Right lobe of liver (tissue), 6 donors: ENCODE measurements at regions not wholly inside any gene's neighbourhood (a gene's known extent, or its start where the extent isn't known, plus 50 kb on each side); places are given as distances from the start of the nearest gene placed in this dataset.

Experiments used
- ATAC-seq, 4 donors: fragments of 200-7000 bp; cut with Tn5 transposase; one replicate each; pipeline ENCODE4 v1.9.1; 2020; ENCODE audit warnings: mild to moderate bottlenecking in 4 of 4, moderate library complexity in 4 of 4
- DNase-seq, 3 donors: peaks; one replicate each; pipeline ENCODE4 v3.0.0-alpha.2; 2020
- H3K27ac ChIP-seq, 3 donors: fragments of 200-600 bp; one replicate each; pipeline ENCODE4 v1.8.0; 2022
- H3K27me3 ChIP-seq, 2 donors: fragments of 200-600 bp; one replicate each; pipeline ENCODE4 v1.8.0; 2022
- H3K36me3 ChIP-seq, 4 donors: fragments of 200-600 bp; sonication (generic) in 1 of 4; one replicate each; pipeline versions ENCODE4 v1.5.1 to v1.8.0; 2017 to 2022; ENCODE audit warnings: control low read depth in 1 of 4
- H3K4me1 ChIP-seq, 4 donors: fragments of 200-600 bp; sonication (generic) in 1 of 4; one replicate each; pipeline versions ENCODE4 v1.5.1 to v1.8.0; 2017 to 2022; ENCODE audit warnings: control low read depth in 1 of 4
- H3K4me3 ChIP-seq, 3 donors: fragments of 200-600 bp; one replicate each; pipeline ENCODE4 v1.8.0; 2022
- H3K9me3 ChIP-seq, 4 donors: fragments of 200-600 bp; sonication (generic) in 1 of 4; one replicate each; pipeline versions ENCODE4 v1.5.1 to v1.8.0; 2017 to 2022; ENCODE audit warnings: control low read depth in 1 of 4
- CTCF ChIP-seq, 4 donors: fragments of 200-600 bp in 3 of 4; fragments of 450-650 bp in 1 of 4; IDR thresholded peaks; one replicate each; pipeline versions ENCODE4 v1.5.1 to v1.8.0; 2016 to 2022; ENCODE audit warnings: antibody characterized with exemption in 4 of 4, mild to moderate bottlenecking in 2 of 4
- POLR2A ChIP-seq: fragments of 450-650 bp; IDR thresholded peaks from one replicate; pipeline ENCODE4 v1.6.1; 2017; ENCODE audit warnings: antibody characterized with exemption, mild to moderate bottlenecking
- WGBS: methylation state at CpG from one replicate; pipeline ENCODE4 v1.1.6; 2018; ENCODE audit warnings: low coverage, low lambda C conversion rate; ENCODE audit not compliant: insufficient coverage; ENCODE audit errors: missing lambda C conversion rate; 5-methylcytosine and 5-hydroxymethylcytosine counted together
- intact Hi-C, 2 donors: fragments of 100-400 bp; cut with DNase I; formaldehyde crosslinking; loops; one replicate each; pipeline versions ENCODE4 v1.11.2 to v1.14.1; 2022
- donor health status: DM: no; HTN: yes; CAD: no.
- donor health status: DM: no; HTN: no; CAD: no.
- donor health status: DM: no; HTN: no; CAD: no.
- donor health status: DM: no; HTN: yes; CAD: no.
- donor health status: DM: no; HTN: yes; CAD: no.

- WGBS: 76% methylated on average over 4 of the region's 4 CpGs
- DNase-seq: no peak
These were observed 247.0 kb upstream of the THBS1 start for GRCh38 chr15:39333896-39334295.

DNA sequence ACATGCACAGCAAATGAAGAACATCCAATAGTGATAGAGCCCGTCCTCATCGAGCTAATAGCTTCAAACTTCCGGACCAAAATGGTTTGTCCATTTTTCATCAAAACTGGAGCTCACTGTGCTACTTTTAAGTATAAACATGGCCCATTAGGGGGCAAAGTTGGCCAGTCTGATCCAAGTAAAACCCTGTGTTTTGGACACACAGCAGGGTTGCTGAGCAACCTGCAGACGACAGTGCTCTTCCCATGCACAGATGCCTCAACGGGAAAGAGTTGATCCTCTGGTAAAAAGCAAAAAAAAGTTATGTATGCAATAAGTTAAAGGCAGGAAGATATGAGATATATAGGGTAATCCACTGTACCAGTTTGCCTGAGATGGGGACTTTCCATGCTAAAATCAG is 244.0 kb upstream of the THBS1 start:
- Histone ChIP-seq H3K27ac (no peak overlapping the region), H3K36me3 (no peaks in the 10 kb centered on the region), H3K4me3 (no peak overlapping the region), H3K4me1 (peaks cover 0 to 10% (median 2%) of the 10 kb centered on the region in 4 donors), H3K27me3 (no peaks in the 10 kb centered on the region), H3K9me3 (no peaks in the 10 kb centered on the region)
- intact Hi-C loops: no loop called here
- WGBS: 79% methylated on average over 5 of the region's 5 CpGs
- no peak for TF ChIP-seq POLR2A
- no peak for TF ChIP-seq CTCF (IDR thresholded peaks at IDR 0.05)
- ATAC-seq (no peak), DNase-seq (no peak)

More at GRCh38 chr15:39333896-39334295, 247.0 kb upstream of the THBS1 start:
- H3K36me3 ChIP-seq: no peaks in the 10 kb centered on the region
- H3K27me3 ChIP-seq: no peaks in the 10 kb centered on the region
- peaks cover 0 to 10% (median 2%) of the 10 kb centered on the region in 4 donors for H3K4me1 ChIP-seq
- ATAC-seq: no peak
- no peak for TF ChIP-seq POLR2A
- no peak for TF ChIP-seq CTCF (IDR thresholded peaks at IDR 0.05)
- no peak overlapping the region for H3K27ac ChIP-seq
- intact Hi-C loops: no loop called here
- H3K4me3 ChIP-seq: no peak overlapping the region
- H3K9me3 ChIP-seq: no peaks in the 10 kb centered on the region

GRCh38 chr15:39338251-39338650 is 242.6 kb upstream of the THBS1 start:
- DNase-seq (no peak), ATAC-seq (no peak)
- WGBS: 69% methylated on average over 4 of the region's 4 CpGs
- Histone ChIP-seq H3K27ac (no peak overlapping the region), H3K9me3 (peaks cover 0 to 5% (median 2%) of the 10 kb centered on the region in 4 donors), H3K4me1 (peaks cover 0 to 2% (median 0%) of the 10 kb centered on the region in 4 donors), H3K36me3 (no peaks in the 10 kb centered on the region), H3K27me3 (no peaks in the 10 kb centered on the region), H3K4me3 (no peak overlapping the region)
- no peak for TF ChIP-seq POLR2A
- no peak for TF ChIP-seq CTCF (IDR thresholded peaks at IDR 0.05)
- intact Hi-C loops: no loop called here

- Histone ChIP-seq H3K4me1 (no peaks in the 10 kb centered on the region), H3K27ac (no peak overlapping the region), H3K27me3 (no peaks in the 10 kb centered on the region), H3K36me3 (no peaks in the 10 kb centered on the region), H3K4me3 (no peak overlapping the region), H3K9me3 (peaks cover 0 to 5% (median 2%) of the 10 kb centered on the region in 4 donors)
- no peak for ATAC-seq
- TF ChIP-seq CTCF (IDR thresholded peaks at IDR 0.05) (no peak), POLR2A (no peak)
- DNase-seq: no peak
- intact Hi-C loops: no loop called here
- WGBS: 78% methylated on average over 10 of the region's 13 CpGs
These were observed 239.8 kb upstream of the THBS1 start for GRCh38 chr15:39340903-39341645.
